H1 (cell line): ENCODE measurements at regions not wholly inside any gene's neighbourhood (a gene's known extent, or its start where the extent isn't known, plus 50 kb on each side); places are given as distances from the start of the nearest gene placed in this dataset.

ENCODE experiments used
- TEAD4 ChIP-seq: IDR thresholded peaks from 2 replicates; pipeline ENCODE4 v1.6.1; 2012; ENCODE audit warnings: low read depth, low read length, inconsistent platforms, mixed read lengths
- TF ChIP-seq, protein P1 (sequence below): IDR thresholded peaks from 2 replicates; pipeline ENCODE4 v1.6.1; 2012; ENCODE audit warnings: inconsistent platforms

DNA sequence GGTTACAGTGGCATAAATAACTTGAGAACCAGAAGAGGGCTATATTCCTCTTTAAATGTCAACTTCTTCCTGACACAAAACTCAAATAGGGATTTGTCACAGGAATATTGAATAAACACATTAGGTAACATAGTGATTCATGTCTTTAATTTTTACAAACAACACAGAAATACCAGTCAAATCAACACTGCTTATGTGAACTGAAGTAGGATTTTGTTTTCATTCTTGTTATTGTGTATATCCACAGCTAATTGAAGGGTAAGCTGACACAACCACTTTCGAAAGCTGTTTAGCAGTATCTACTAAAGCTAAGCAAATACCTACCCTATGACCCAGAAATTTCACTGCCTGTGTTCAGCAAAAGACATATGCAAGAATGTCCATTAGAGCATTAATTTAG, 120.4 kb upstream of the EOLA2 start (continued):
- TF ChIP-seq, protein P1, sequence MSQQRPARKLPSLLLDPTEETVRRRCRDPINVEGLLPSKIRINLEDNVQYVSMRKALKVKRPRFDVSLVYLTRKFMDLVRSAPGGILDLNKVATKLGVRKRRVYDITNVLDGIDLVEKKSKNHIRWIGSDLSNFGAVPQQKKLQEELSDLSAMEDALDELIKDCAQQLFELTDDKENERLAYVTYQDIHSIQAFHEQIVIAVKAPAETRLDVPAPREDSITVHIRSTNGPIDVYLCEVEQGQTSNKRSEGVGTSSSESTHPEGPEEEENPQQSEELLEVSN, result no peak
- TF ChIP-seq TEAD4, result no peak
